HG02571 (cell line): ENCODE measurements at regions not wholly inside any gene's neighbourhood (a gene's known extent, or its start where the extent isn't known, plus 50 kb on each side); places are given as distances from the start of the nearest gene placed in this dataset.
"Not testable (repeated sequence)": the region's sequence is repeated elsewhere in the genome, so short reads cannot be mapped to it uniquely, and the experiment has no call there.

Experiments used
- ATAC-seq: cut with Tn5 transposase; IDR thresholded peaks from one replicate; pipeline ENCODE4 v1.9.1; 2021; ENCODE audit warnings: mild to moderate bottlenecking, moderate library complexity; ENCODE audit not compliant: unreplicated experiment

GRCh38 chr1:103353391-103353790, 172.1 kb upstream of the RNPC3 start:
- no peak for ATAC-seq

GRCh38 chr1:103348136-103348535, 177.4 kb upstream of the RNPC3 start:
- ATAC-seq = no peak

- no peak for ATAC-seq
These were observed 180.6 kb upstream of the RNPC3 start for GRCh38 chr1:103344930-103345329.

- no peak for ATAC-seq
These were observed 184.1 kb upstream of the RNPC3 start for GRCh38 chr1:103341377-103341880.

- peak; percentile 43 for ATAC-seq
These were observed 187.7 kb upstream of the RNPC3 start for GRCh38 chr1:103337779-103338178.

- no peak for ATAC-seq
These were observed 189.1 kb upstream of the RNPC3 start for GRCh38 chr1:103336408-103336807.

- ATAC-seq = no peak
These were observed 192.4 kb upstream of the RNPC3 start for GRCh38 chr1:103333141-103333540.

GRCh38 chr1:103327054-103327719, 198.3 kb upstream of the RNPC3 start:
- ATAC-seq = no peak

GRCh38 chr1:103326595-103326994, 198.9 kb upstream of the RNPC3 start:
- ATAC-seq = no peak

GRCh38 chr1:103309786-103310185, 201.5 kb upstream of the COL11A1 start:
- ATAC-seq = no peak

- no peak for ATAC-seq
These were observed 199.4 kb upstream of the COL11A1 start for GRCh38 chr1:103307751-103308150.

GRCh38 chr1:103283841-103284669, 175.7 kb upstream of the COL11A1 start:
- no peak for ATAC-seq

GRCh38 chr1:103283371-103283770, 175.0 kb upstream of the COL11A1 start:
- no peak for ATAC-seq

GRCh38 chr1:103275725-103276124, 167.4 kb upstream of the COL11A1 start:
- ATAC-seq = no peak

GRCh38 chr1:103274886-103275285, 166.6 kb upstream of the COL11A1 start:
- ATAC-seq = no peak

GRCh38 chr1:103273106-103273505, 164.8 kb upstream of the COL11A1 start:
- no peak for ATAC-seq

GRCh38 chr1:103271471-103271870, 163.1 kb upstream of the COL11A1 start:
- ATAC-seq = not testable (repeated sequence)

GRCh38 chr1:103267893-103268292, 159.6 kb upstream of the COL11A1 start:
- no peak for ATAC-seq

- no peak for ATAC-seq
These were observed 158.9 kb upstream of the COL11A1 start for GRCh38 chr1:103267266-103267665.

- ATAC-seq = no peak
These were observed 157.7 kb upstream of the COL11A1 start for GRCh38 chr1:103266036-103266435.

GRCh38 chr1:103265551-103265950, 157.2 kb upstream of the COL11A1 start:
- no peak for ATAC-seq

GRCh38 chr1:103259982-103260381, 151.7 kb upstream of the COL11A1 start:
- ATAC-seq = no peak
